ENCODE measurements at regions not wholly inside any gene's neighbourhood (a gene's known extent, or its start where the extent isn't known, plus 50 kb on each side); places are given as distances from the start of the nearest gene placed in this dataset.

GRCh38 chr1:5338466-5338865 lies 653.8 kb downstream of the NPHP4 start:
- ChIA-PET POLR2A (no interaction called here), RAD21 (ENCODE audit: low non-redundant PET in 1 of 2, low total read pairs in 2 of 2, uncharacterized antibody in 2 of 2, unreplicated experiment in 2 of 2) (no interaction called here), CTCF (no interaction called here)
- Histone ChIP-seq H3K79me2 (ENCODE audit: insufficient read depth, low read length) (no peaks in the 10 kb centered on the region), H3K27me3 (ENCODE audit: insufficient read depth, low read length) (no peaks in the 10 kb centered on the region), H3K4me2 (ENCODE audit: low read length) (no peak overlapping the region), H3K36me3 (ENCODE audit: control insufficient read depth in 1 of 2, insufficient read depth in 2 of 2, low read length in 2 of 2) (no peaks in the 10 kb centered on the region), H3K9me2 (ENCODE audit: insufficient read depth) (no peaks in the 10 kb centered on the region), H3K9ac (ENCODE audit: low read length) (no peak overlapping the region), H3K4me1 (ENCODE audit: control insufficient read depth in 1 of 2, insufficient read depth in 2 of 2, low read length in 2 of 2) (no peaks in the 10 kb centered on the region), H2AFZ (ENCODE audit: low read depth, low read length, poor library complexity, severe bottlenecking) (no peak overlapping the region), H3K27ac (ENCODE audit: low read depth, low read length) (no peak overlapping the region), H3K9me3 (ENCODE audit: control insufficient read depth in 1 of 2, insufficient read depth in 1 of 2, low read depth in 1 of 2, low read length in 2 of 2) (no peaks in the 10 kb centered on the region), H4K20me1 (ENCODE audit: insufficient read depth) (no peaks in the 10 kb centered on the region), H3K4me3 (replicated peaks in 1 of 2; ENCODE audit: low read depth in 1 of 2, low read length in 2 of 2) (no peak overlapping the region)
- TF ChIP-seq CEBPB (IDR thresholded peaks at IDR 0.05; ENCODE audit: low read depth) (no peak), SP1 (IDR thresholded peaks at IDR 0.05; ENCODE audit: low read depth) (no peak), ATF3 (IDR thresholded peaks at IDR 0.05) (no peak), ELF1 (IDR thresholded peaks at IDR 0.05; ENCODE audit: borderline replicate concordance, low read depth) (no peak), JUND (IDR thresholded peaks at IDR 0.05) (no peak), FOSL1 (IDR thresholded peaks at IDR 0.05; ENCODE audit: low read depth) (no peak), RAD21 (IDR thresholded peaks at IDR 0.05; ENCODE audit: low read depth) (no peak), MAX (IDR thresholded peaks at IDR 0.05) (no peak), EGR1 (IDR thresholded peaks at IDR 0.05; ENCODE audit: low read depth) (no peak), EZH2phosphoT487 (IDR thresholded peaks at IDR 0.05; ENCODE audit: borderline replicate concordance) (no peak), ZBTB33 (IDR thresholded peaks at IDR 0.05; ENCODE audit: extremely low read depth, insufficient replicate concordance, low read length) (no peak), ZFX (IDR thresholded peaks at IDR 0.05) (no peak), YY1 (IDR thresholded peaks at IDR 0.05; ENCODE audit: extremely low read depth, insufficient replicate concordance, low read depth, low read length) (no peak), TCF7L2 (IDR thresholded peaks at IDR 0.05; ENCODE audit: borderline replicate concordance, extremely low read depth, insufficient read depth, insufficient read length) (no peak), CBX3 (IDR thresholded peaks at IDR 0.05; ENCODE audit: low read depth) (no peak), POLR2A (IDR thresholded peaks at IDR 0.05; ENCODE audit: borderline replicate concordance, extremely low read depth, insufficient read depth, insufficient read length) (no peak), ZNF274 (IDR thresholded peaks at IDR 0.05; ENCODE audit: low read depth, low read length) (no peak), REST (IDR thresholded peaks at IDR 0.05; ENCODE audit: low read depth) (no peak)
- no TSS peak for BruUV-seq (replicated peaks)
- intact Hi-C loops (cut with micrococcal nuclease): no loop called here
- ATAC-seq: no peak
- no peak for DNase-seq (ENCODE audit: low read depth, low spot score)

Measured in HCT116 (cell line).